ENCODE measurements at regions not wholly inside any gene's neighbourhood (a gene's known extent, or its start where the extent isn't known, plus 50 kb on each side); places are given as distances from the start of the nearest gene placed in this dataset.

DNA sequence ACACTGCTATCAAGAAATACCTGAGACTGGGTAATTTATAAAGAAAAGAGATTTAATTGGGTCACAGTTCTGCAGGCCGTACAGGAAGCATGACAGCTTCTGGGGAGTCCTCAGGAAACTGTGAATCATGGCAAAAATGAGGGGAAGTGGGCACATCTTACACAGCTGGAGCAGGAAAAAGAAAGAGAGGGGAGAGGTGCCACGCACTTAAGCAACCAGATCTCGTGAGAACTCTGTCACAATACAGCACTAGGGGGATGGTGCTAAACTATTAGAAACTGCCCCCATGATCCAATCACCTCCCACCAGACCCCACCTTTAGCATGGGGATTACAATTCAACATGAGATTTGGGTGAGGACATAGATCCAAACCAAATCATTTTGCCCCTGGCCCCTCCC lies 105.5 kb upstream of the CPLX2 start:
- ChIA-PET CTCF (no interaction called here), POLR2A (no interaction called here)

GRCh38 chr5:175766963-175767362 lies 104.4 kb upstream of the CPLX2 start:
- CTCF ChIA-PET, result no interaction called here
- POLR2A ChIA-PET, result no interaction called here

GRCh38 chr5:175772747-175773533 lies 98.4 kb upstream of the CPLX2 start:
- CTCF ChIA-PET, result interaction anchor here (0.5 kb wide), 1 partner anchor 130 kb away, joined by 4 read pairs; no protein-coding TSS in a partner anchor
- POLR2A ChIA-PET, result no interaction called here

- ChIA-PET POLR2A (interaction anchor here (0.5 kb wide), 1 partner anchor 146 kb away, joined by 3 read pairs; no protein-coding TSS in a partner anchor), CTCF (no interaction called here)
Observed at GRCh38 chr5:175773534-175774070, 97.8 kb upstream of the CPLX2 start.

GRCh38 chr5:175775416-175775815 lies 96.0 kb upstream of the CPLX2 start:
- CTCF ChIA-PET, result no interaction called here
- POLR2A ChIA-PET, result no interaction called here

GRCh38 chr5:175778951-175779503 lies 92.4 kb upstream of the CPLX2 start:
- POLR2A ChIA-PET, result no interaction called here
- CTCF ChIA-PET, result interaction anchor here (0.8 kb wide), 1 partner anchor 9 kb away, joined by 3 read pairs; no protein-coding TSS in a partner anchor

DNA sequence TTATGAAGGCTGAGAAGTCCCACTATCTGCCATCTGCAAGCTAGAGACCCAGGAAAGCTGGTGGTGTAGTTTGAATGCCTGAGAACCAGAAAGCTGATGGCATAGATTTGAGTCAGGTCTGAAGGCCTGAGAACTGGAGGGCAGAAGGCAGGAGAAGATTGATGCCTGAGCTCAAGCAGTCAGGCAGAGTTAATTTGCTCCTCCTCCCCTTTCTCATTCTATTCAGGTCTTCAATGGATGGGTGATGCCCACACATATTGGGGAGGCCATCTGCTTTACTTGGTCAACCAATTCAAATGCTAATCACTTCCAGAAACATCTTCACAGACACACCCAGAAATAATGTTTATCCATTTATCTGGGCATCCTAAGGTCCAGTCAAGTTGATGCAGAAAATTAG lies 87.6 kb upstream of the CPLX2 start:
- ChIA-PET POLR2A (interaction anchor here (0.5 kb wide), 1 partner anchor 48 kb away, joined by 4 read pairs; no protein-coding TSS in a partner anchor), CTCF (no interaction called here)

GRCh38 chr5:175784230-175784629 lies 87.1 kb upstream of the CPLX2 start:
- CTCF ChIA-PET, result no interaction called here

GRCh38 chr5:175785681-175786080 lies 85.7 kb upstream of the CPLX2 start:
- POLR2A ChIA-PET, result no interaction called here

More at GRCh38 chr5:175784230-175784629, 87.1 kb upstream of the CPLX2 start:
- POLR2A ChIA-PET, result no interaction called here

DNA sequence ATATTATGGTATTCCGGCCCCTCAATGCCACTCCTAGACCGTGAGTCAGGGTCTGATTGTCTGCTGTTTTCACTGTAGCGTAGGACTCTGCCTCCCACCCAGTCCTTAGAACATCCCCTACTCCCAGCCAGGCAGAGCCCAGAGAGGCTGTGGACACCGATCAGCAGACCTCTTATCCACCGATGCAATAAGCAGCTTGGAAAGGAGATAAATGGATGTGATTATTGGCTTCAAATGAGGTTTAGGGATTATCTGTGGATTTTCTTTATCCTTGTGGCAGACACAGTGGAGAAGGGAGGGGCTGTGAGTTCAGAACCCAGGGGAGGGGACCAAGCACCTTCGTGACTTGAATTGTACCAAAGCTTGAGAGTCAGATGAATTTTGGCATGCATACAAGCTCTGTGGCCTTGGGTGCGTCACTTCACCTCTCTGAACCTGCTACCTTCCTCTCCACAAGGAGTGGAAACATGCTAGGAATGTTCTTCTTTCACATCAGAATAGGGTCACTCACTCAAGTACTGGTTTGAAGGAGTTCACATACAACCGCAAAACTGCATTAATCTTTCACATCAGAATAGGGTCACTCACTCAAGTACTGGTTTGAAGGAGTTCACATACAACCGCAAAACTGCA lies 83.1 kb upstream of the CPLX2 start:
- CTCF ChIA-PET, result interaction anchor here (0.8 kb wide), 1 partner anchor 10 kb away, joined by 3 read pairs; no protein-coding TSS in a partner anchor
- POLR2A ChIA-PET, result no interaction called here

More at GRCh38 chr5:175785681-175786080, 85.7 kb upstream of the CPLX2 start:
- CTCF ChIA-PET, result no interaction called here

- ChIA-PET POLR2A (no interaction called here), CTCF (no interaction called here)
Observed at GRCh38 chr5:175789670-175790069, 81.7 kb upstream of the CPLX2 start.

- ChIA-PET POLR2A (no interaction called here), CTCF (no interaction called here)
Observed at GRCh38 chr5:175790796-175791195, 80.6 kb upstream of the CPLX2 start.

GRCh38 chr5:175795959-175796358 lies 75.4 kb upstream of the CPLX2 start:
- ChIA-PET CTCF (interaction anchor here (1.1 kb wide), 1 partner anchor 66 kb away, joined by 5 read pairs; no protein-coding TSS in a partner anchor), POLR2A (no interaction called here)

DNA sequence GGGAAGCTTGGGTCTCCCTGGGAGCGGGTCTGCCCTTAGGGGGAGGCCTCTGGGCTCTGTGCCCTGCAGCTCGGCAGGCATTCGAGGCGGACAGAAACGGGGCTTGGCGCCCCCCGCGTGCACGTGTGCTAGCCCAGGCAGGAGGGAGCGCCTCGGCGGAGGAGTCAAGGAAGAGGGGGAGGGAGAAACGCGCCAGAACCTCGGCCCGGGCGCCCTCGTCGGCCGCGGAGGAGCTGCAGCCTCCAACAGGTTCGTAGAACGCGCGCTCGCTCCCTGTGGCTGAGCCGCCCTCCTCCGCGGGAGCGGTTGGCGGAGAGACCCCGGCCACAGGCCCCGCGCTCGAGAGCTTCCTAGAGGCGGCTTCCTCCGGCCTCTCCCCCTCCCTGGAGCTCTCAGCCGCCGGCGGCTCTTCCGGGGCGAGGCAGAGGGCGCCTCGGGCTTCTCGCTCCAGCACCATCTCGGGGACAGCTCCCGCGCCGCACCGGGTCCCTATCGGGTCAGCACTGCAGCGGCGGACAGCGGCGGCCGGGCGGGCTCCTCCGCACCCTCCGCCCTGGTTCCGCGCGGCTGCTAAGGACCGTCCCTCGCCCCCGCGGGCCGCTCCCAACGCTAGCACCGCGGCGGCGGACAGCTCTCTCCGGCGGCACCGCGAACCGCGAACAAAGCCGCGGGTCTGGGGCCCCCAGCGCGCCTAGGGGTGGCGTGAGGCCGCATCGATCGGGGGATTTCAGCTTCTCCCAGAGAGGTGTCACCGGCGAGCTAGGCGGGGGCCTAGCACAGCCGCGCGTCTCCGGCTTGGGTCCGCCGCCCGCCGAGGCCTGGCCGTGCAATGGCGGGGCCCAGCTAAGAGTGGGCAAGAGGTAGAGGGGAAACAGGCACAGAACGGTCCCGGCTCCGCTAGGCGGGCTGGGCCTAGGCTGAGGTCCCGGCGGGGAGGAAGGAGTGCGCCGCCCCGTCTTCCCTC lies 74.6 kb upstream of the CPLX2 start:
- POLR2A ChIA-PET, result interaction anchor here (1.0 kb wide), 1 partner anchor 48 kb away, joined by 3 read pairs; no protein-coding TSS in a partner anchor
- CTCF ChIA-PET, result interaction anchor here (0.8 to 1.1 kb wide), 2 partner anchors 67 to 75 kb away, joined by 3 to 5 read pairs; no protein-coding TSS in a partner anchor

- ChIA-PET POLR2A (no interaction called here), CTCF (interaction anchor here (1.1 kb wide), 1 partner anchor 68 kb away, joined by 3 read pairs; no protein-coding TSS in a partner anchor)
Observed at GRCh38 chr5:175797521-175798038, 73.8 kb upstream of the CPLX2 start.

- CTCF ChIA-PET, result interaction anchor here (1.1 kb wide), 1 partner anchor 69 kb away, joined by 3 read pairs; no protein-coding TSS in a partner anchor
- POLR2A ChIA-PET, result no interaction called here
Observed at GRCh38 chr5:175798626-175799025, 72.8 kb upstream of the CPLX2 start.

- POLR2A ChIA-PET, result no interaction called here
- CTCF ChIA-PET, result no interaction called here
Observed at GRCh38 chr5:175800656-175801081, 70.7 kb upstream of the CPLX2 start.

DNA sequence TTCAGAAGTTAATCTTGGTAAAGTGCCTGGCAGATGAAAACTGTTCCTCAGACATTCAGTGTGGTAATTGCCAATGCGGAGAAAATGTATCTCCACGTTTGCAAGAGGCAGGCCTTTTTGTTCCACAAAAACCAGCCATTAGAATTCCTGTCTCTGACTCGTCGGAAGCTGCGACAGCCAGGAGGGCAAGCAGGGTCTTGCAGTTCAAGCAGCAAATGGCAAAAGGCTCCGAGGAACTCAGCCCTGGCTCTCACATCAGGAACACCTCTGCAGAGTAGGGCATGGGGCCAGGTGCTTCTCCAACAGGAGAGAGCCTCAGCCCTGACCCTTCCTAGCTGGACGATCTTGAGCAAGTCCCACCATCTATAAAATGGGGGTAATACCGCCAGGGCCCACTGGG lies 69.0 kb upstream of the CPLX2 start:
- POLR2A ChIA-PET, result no interaction called here
- CTCF ChIA-PET, result no interaction called here

DNA sequence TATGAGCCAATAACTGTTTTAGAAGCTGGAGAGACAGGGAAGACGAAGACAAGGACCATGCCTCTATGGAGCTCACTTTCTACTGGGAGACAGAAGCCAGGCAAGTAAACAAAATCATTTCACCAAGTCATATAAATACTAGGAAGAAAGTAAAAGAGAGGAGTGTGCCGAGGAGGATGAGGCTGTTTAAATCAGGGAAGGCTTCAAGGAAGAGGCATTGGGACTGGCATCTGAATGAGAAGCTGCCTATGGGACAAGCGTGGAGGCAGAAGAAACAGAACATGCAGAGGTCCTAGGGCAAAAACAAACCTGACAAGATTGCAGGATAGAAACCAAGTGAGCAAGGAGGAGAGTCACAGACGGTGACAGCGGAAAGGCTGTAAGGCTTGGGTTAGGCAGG lies 68.1 kb upstream of the CPLX2 start:
- ChIA-PET CTCF (no interaction called here), POLR2A (no interaction called here)

Data from activated CD8-positive, alpha-beta memory T cell treated with anti-CD3 and anti-CD28 coated beads for 36 hours (primary cell).